ENCODE measurements at regions not wholly inside any gene's neighbourhood (a gene's known extent, or its start where the extent isn't known, plus 50 kb on each side); places are given as distances from the start of the nearest gene placed in this dataset.
"Not testable (repeated sequence)": the region's sequence is repeated elsewhere in the genome, so short reads cannot be mapped to it uniquely, and the experiment has no call there.

DNA sequence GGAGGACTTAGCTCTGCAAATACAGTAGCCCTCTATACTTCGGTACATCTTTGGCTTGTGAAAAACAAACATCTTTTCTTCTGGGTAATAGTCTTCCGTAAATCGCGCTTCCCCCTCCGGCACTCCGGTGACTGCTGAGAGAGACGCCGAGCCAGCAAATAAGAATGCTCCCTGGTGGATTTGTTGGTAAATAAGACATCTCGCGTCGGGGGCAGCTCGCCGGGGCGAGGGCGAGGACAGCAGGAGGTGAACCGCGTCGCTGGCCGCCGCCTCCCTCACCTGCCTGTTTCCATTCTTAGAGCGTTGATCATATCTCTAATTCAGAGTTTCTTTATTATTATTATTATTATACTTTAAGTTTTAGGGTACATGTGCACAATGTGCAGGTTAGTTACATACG is 117.6 kb downstream of the PMAIP1 start:
- Histone ChIP-seq H3K9ac (ENCODE audit: low read depth in 2 of 2, low read length in 2 of 2) (no peak overlapping the region), H3K4me3 (no peak overlapping the region), H3K27me3 (no peaks in the 10 kb centered on the region), H3K27ac (no peak overlapping the region), H3K36me3 (no peaks in the 10 kb centered on the region), H3K4me1 (no peaks in the 10 kb centered on the region), H3K9me3 (no peaks in the 10 kb centered on the region)
- DNase-seq = no peak
- TF ChIP-seq, protein P1, sequence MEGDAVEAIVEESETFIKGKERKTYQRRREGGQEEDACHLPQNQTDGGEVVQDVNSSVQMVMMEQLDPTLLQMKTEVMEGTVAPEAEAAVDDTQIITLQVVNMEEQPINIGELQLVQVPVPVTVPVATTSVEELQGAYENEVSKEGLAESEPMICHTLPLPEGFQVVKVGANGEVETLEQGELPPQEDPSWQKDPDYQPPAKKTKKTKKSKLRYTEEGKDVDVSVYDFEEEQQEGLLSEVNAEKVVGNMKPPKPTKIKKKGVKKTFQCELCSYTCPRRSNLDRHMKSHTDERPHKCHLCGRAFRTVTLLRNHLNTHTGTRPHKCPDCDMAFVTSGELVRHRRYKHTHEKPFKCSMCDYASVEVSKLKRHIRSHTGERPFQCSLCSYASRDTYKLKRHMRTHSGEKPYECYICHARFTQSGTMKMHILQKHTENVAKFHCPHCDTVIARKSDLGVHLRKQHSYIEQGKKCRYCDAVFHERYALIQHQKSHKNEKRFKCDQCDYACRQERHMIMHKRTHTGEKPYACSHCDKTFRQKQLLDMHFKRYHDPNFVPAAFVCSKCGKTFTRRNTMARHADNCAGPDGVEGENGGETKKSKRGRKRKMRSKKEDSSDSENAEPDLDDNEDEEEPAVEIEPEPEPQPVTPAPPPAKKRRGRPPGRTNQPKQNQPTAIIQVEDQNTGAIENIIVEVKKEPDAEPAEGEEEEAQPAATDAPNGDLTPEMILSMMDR (IDR thresholded peaks at IDR 0.05) = no peak
- intact Hi-C loops (cut with DNase I) = no loop called here

DNA sequence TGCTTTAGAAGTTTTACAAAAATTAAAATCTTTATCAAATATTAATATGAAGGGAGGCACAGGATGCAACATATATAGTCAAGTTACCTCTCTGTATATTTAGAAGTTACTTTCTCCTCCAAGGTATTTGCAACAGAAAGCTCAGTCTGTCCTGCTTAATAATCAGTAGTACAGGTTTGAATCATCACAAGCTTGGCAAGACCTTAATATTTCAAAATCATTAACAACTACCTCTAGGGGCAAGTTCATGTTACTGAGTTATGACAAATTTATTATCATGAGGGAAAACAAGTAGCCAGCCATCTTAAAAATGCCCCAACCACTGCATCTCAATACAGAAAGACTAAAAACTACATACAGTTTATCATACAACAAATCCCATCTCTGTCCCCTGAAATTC is 116.0 kb downstream of the PMAIP1 start:
- H3K9ac ChIP-seq (ENCODE audit: low read depth in 2 of 2, low read length in 2 of 2); DNase-seq; intact Hi-C loops (cut with DNase I); H3K27me3 ChIP-seq; H3K4me3 ChIP-seq; H3K36me3 ChIP-seq; H3K4me1 ChIP-seq; H3K27ac ChIP-seq; H3K9me3 ChIP-seq: not testable (repeated sequence)

DNA sequence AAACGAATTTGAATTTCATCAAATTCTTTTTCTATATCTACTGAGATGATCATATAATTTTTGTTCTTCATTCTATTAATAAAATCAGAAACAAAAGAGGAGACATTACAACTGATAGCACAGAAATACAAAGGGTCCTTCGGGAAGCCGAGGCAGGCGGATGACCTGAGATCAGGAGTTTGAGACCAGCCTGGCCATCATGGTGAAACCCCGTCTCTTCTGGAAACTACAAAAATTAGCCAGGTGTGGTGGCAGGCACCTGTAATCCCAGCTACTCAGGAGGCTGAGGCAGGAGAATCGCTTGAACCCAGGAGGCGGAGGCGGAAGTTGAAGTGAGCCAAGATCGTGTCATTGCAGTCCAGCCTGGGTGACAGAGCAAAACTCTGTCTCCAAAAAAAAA is 113.4 kb downstream of the PMAIP1 start:
- intact Hi-C loops (cut with DNase I) = not testable (repeated sequence)

DNA sequence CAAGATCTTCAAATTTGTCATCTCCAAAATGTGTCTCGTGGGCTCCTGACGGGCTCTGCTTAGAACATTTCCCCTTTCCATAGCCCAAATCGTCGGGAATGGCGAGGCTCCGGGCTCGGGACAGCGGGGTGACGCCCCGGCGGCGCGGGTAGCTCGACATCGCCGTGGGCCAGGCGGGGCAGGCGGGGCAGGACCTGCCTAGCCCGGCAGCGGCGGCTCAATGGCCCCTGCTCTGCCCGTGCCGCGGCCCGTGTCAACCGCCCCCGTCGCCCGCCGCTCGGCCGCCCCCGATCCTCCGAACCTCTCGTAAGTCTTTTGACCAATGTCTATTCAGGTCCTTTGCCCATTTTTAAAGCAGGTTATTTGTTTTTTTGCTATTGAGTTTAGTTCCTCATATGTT is 111.2 kb downstream of the PMAIP1 start:
- H3K9ac ChIP-seq (ENCODE audit: low read depth in 2 of 2, low read length in 2 of 2) = no peak overlapping the region
- no peaks in the 10 kb centered on the region for H3K36me3 ChIP-seq
- H3K27me3 ChIP-seq = no peaks in the 10 kb centered on the region
- no peak overlapping the region for H3K4me3 ChIP-seq
- H3K27ac ChIP-seq = no peak overlapping the region
- intact Hi-C loops (cut with DNase I) = no loop called here
- no peaks in the 10 kb centered on the region for H3K9me3 ChIP-seq
- DNase-seq = no peak
- no peaks in the 10 kb centered on the region for H3K4me1 ChIP-seq
- TF ChIP-seq, protein P1 (IDR thresholded peaks at IDR 0.05) = no peak

More for the DNA sequence above, 113.4 kb downstream of the PMAIP1 start:
- H3K9me3 ChIP-seq; H3K9ac ChIP-seq (ENCODE audit: low read depth in 2 of 2, low read length in 2 of 2); DNase-seq; H3K27me3 ChIP-seq; H3K27ac ChIP-seq; H3K4me3 ChIP-seq; H3K36me3 ChIP-seq; H3K4me1 ChIP-seq: not testable (repeated sequence)

- no peaks in the 10 kb centered on the region for H3K27me3 ChIP-seq
- no peaks in the 10 kb centered on the region for H3K36me3 ChIP-seq
- H3K4me3 ChIP-seq = no peak overlapping the region
- H3K9me3 ChIP-seq = no peaks in the 10 kb centered on the region
- H3K4me1 ChIP-seq = no peaks in the 10 kb centered on the region
- no peak overlapping the region for H3K27ac ChIP-seq
- DNase-seq = no peak
- TF ChIP-seq, protein P1 (IDR thresholded peaks at IDR 0.05) = no peak
- H3K9ac ChIP-seq (ENCODE audit: low read depth in 2 of 2, low read length in 2 of 2) = no peak overlapping the region
- intact Hi-C loops (cut with DNase I) = no loop called here
These were observed 110.7 kb downstream of the PMAIP1 start for GRCh38 chr18:60010513-60010912.

DNA sequence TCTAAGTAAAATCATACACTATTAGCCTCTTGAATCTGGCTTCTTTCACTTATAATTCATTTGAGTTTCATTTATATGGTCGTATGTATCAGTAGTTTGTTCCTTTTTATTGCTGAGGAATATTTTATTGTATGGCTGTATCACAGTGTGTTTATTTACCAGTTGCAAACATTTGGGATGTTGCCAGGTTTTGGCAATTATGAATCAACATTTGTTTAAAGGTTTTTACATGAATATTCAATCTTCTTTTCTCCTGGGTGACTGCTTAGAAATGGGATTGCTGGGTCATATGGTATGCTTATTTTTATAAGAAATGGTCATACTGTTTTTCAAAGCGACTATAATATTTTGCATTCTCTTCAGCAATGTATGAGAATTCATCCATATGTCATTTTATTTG is 107.9 kb downstream of the PMAIP1 start:
- DNase-seq = no peak
- Histone ChIP-seq H3K9me3 (no peaks in the 10 kb centered on the region), H3K4me1 (no peaks in the 10 kb centered on the region), H3K9ac (ENCODE audit: low read depth in 2 of 2, low read length in 2 of 2) (no peak overlapping the region), H3K27ac (no peak overlapping the region), H3K4me3 (no peak overlapping the region), H3K36me3 (no peaks in the 10 kb centered on the region), H3K27me3 (no peaks in the 10 kb centered on the region)
- intact Hi-C loops (cut with DNase I) = no loop called here
- TF ChIP-seq, protein P1 (IDR thresholded peaks at IDR 0.05) = no peak
